SK-N-SH treated with all-trans-retinoic acid at 6 μM for 48 hours (cell line): ENCODE measurements at regions not wholly inside any gene's neighbourhood (a gene's known extent, or its start where the extent isn't known, plus 50 kb on each side); places are given as distances from the start of the nearest gene placed in this dataset.

Source experiments
- ATAC-seq: fragments of 200-7000 bp; cut with Tn5 transposase; 3 replicates; pipeline ENCODE4 v1.9.1; 2020; ENCODE audit warnings: mild to moderate bottlenecking, moderate library complexity
- ARNTL ChIP-seq: fragments of 450-650 bp; formaldehyde crosslinking; IDR thresholded peaks from 2 replicates; pipeline ENCODE4 v1.5.0; 2020; ENCODE audit warnings: low read depth, mild to moderate bottlenecking, moderate library complexity, borderline replicate concordance
- BACH2 ChIP-seq: fragments of 250-450 bp; sonication (Bioruptor Pico); IDR thresholded peaks from 2 replicates; pipeline ENCODE4 v1.9.0; 2021; ENCODE audit warnings: mild to moderate bottlenecking, borderline replicate concordance
- CREB5 ChIP-seq: fragments of 250-450 bp; sonication (Bioruptor Pico); IDR thresholded peaks from 2 replicates; pipeline ENCODE4 v1.5.1; 2020; ENCODE audit warnings: low read depth, mild to moderate bottlenecking, moderate library complexity
- CSDC2 ChIP-seq: fragments of 250-450 bp; sonication (Bioruptor Pico); IDR thresholded peaks from 2 replicates; pipeline ENCODE4 v1.5.0; 2020; ENCODE audit warnings: mild to moderate bottlenecking, moderate library complexity
- CSRNP3 ChIP-seq: fragments of 250-450 bp; sonication (Bioruptor Pico); IDR thresholded peaks from 2 replicates; pipeline ENCODE4 v1.5.1; 2021; ENCODE audit warnings: mild to moderate bottlenecking, moderate library complexity
- ESRRG ChIP-seq: fragments of 250-450 bp; sonication (Bioruptor Pico); IDR thresholded peaks from 2 replicates; pipeline ENCODE4 v1.6.1; 2021; ENCODE audit warnings: mild to moderate bottlenecking
- GLIS3 ChIP-seq: fragments of 250-450 bp; sonication (Bioruptor Pico); IDR thresholded peaks from 2 replicates; pipeline ENCODE4 v1.5.0; 2020; ENCODE audit warnings: mild to moderate bottlenecking, moderate library complexity
- ISL1 ChIP-seq: fragments of 250-450 bp; sonication (Bioruptor Pico); IDR thresholded peaks from 2 replicates; pipeline ENCODE4 v2.1.2; 2022; ENCODE audit warnings: mild to moderate bottlenecking, moderate library complexity
- OSR1 ChIP-seq: fragments of 250-450 bp; sonication (Bioruptor Pico); IDR thresholded peaks from 2 replicates; pipeline ENCODE4 v1.8.0; 2022; ENCODE audit warnings: moderate library complexity, mild to moderate bottlenecking, inconsistent platforms
- PATZ1 ChIP-seq: fragments of 250-450 bp; sonication (Bioruptor Pico); IDR thresholded peaks from 2 replicates; pipeline ENCODE4 v1.8.0; 2020; ENCODE audit warnings: mild to moderate bottlenecking, moderate library complexity, borderline replicate concordance
- RARB ChIP-seq: fragments of 250-450 bp; sonication (Bioruptor Pico); IDR thresholded peaks from 2 replicates; pipeline ENCODE4 v1.8.0; 2021; ENCODE audit warnings: mild to moderate bottlenecking, moderate library complexity
- SNAI2 ChIP-seq: fragments of 250-450 bp; sonication (Bioruptor Pico); IDR thresholded peaks from 2 replicates; pipeline ENCODE4 v1.5.0; 2020; ENCODE audit warnings: mild to moderate bottlenecking, moderate library complexity
- TCF4 ChIP-seq: fragments of 250-450 bp; sonication (Bioruptor Pico); IDR thresholded peaks from 2 replicates; pipeline ENCODE4 v1.8.0; 2021; ENCODE audit warnings: mild to moderate bottlenecking, moderate library complexity, borderline replicate concordance
- TOX ChIP-seq: fragments of 250-450 bp; sonication (Bioruptor Pico); IDR thresholded peaks from 2 replicates; pipeline ENCODE4 v1.8.0; 2021; ENCODE audit warnings: mild to moderate bottlenecking, moderate library complexity, borderline replicate concordance
- ZC3H10 ChIP-seq: fragments of 250-450 bp; sonication (Bioruptor Pico); IDR thresholded peaks from 2 replicates; pipeline ENCODE4 v1.5.1; 2021; ENCODE audit warnings: mild to moderate bottlenecking, moderate library complexity
- ZFP30 ChIP-seq: fragments of 450-650 bp; formaldehyde crosslinking; IDR thresholded peaks from 2 replicates; pipeline ENCODE4 v1.5.0; 2022; ENCODE audit warnings: mild to moderate bottlenecking, moderate library complexity
- ZNF8 ChIP-seq: fragments of 450-650 bp; formaldehyde crosslinking; IDR thresholded peaks from 2 replicates; pipeline ENCODE4 v1.5.0; 2020; ENCODE audit warnings: mild to moderate bottlenecking, moderate library complexity
- TF ChIP-seq, protein P1 (sequence below): fragments of 250-450 bp; sonication (Bioruptor Pico); IDR thresholded peaks from 2 replicates; pipeline ENCODE4 v1.8.0; 2021; ENCODE audit warnings: low read depth, mild to moderate bottlenecking, moderate library complexity, borderline replicate concordance
- TF ChIP-seq, protein P2 (sequence below): fragments of 250-450 bp; sonication (Bioruptor Pico); IDR thresholded peaks from 2 replicates; pipeline ENCODE4 v1.5.0; 2020; ENCODE audit warnings: mild to moderate bottlenecking, moderate library complexity

- no peak for TF ChIP-seq ZNF8 (CRISPR knock-in tag)
- no peak for TF ChIP-seq CSRNP3
- TF ChIP-seq, all 23 proteins: peak for 0
- no peak for ATAC-seq
Measured at GRCh38 chr3:110381992-110382391, 689.6 kb upstream of the NECTIN3 start.

DNA sequence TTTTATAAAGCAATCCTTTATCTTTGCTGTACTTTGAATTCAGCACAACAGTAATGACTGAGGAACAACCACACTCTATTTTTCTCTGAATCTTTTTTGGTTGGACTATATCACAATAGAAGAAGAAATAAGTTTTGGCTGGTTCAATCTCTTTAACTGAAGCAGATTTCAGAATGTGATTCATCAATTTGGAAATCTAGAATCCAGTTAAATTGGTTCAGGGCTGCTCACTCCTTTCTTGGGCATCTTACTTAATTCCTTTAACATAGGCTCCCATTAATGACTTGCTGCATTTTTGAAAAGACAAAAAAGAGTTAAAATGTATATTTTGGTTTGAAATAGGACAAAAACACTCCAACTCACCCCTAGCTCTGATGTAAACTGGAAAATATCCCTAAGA, 688.3 kb upstream of the NECTIN3 start:
- TF ChIP-seq BACH2 (CRISPR knock-in tag) (no peak), CSDC2 (no peak), OSR1 (CRISPR knock-in tag) (no peak), ARNTL (CRISPR knock-in tag) (no peak), CREB5 (no peak), ZNF8 (CRISPR knock-in tag) (no peak), PATZ1 (no peak)
- TF ChIP-seq, all 23 proteins: peak for 0
- ATAC-seq, result no peak

DNA sequence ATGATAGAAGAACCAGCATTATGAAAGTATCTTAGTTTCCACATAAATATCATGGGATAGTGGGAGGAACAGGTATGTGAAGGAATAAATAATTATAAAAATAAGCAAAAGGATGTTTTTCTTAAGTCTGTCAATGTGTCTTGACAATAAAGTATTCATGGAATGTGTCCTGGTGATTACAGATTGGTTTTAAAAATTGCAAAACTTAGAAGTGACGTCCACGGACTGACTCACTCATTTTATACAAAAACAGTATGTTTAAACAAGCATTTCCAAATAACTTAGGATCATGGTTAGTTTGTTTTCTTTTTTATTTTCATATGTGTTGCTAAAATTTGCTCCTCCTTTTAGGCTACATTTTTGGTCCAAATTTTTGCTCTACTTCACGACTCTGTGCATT, 687.0 kb upstream of the NECTIN3 start:
- ATAC-seq, result no peak
- no peak for TF ChIP-seq ZFP30 (CRISPR knock-in tag)
- no peak for TF ChIP-seq GLIS3 (CRISPR knock-in tag)
- TF ChIP-seq OSR1 (CRISPR knock-in tag), result no peak
- TF ChIP-seq ISL1 (CRISPR knock-in tag), result no peak
- TF ChIP-seq ARNTL (CRISPR knock-in tag), result no peak
- TF ChIP-seq CREB5, result no peak
- TF ChIP-seq ZC3H10 (CRISPR knock-in tag), result no peak
- no peak for TF ChIP-seq ESRRG (CRISPR knock-in tag)
- no peak for TF ChIP-seq PATZ1
- TF ChIP-seq, protein P1, sequence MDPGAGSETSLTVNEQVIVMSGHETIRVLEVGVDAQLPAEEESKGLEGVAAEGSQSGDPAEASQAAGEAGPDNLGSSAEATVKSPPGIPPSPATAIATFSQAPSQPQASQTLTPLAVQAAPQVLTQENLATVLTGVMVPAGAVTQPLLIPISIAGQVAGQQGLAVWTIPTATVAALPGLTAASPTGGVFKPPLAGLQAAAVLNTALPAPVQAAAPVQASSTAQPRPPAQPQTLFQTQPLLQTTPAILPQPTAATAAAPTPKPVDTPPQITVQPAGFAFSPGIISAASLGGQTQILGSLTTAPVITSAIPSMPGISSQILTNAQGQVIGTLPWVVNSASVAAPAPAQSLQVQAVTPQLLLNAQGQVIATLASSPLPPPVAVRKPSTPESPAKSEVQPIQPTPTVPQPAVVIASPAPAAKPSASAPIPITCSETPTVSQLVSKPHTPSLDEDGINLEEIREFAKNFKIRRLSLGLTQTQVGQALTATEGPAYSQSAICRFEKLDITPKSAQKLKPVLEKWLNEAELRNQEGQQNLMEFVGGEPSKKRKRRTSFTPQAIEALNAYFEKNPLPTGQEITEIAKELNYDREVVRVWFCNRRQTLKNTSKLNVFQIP (CRISPR knock-in tag), result no peak
- no peak for TF ChIP-seq RARB (CRISPR knock-in tag)
- no peak for TF ChIP-seq TCF4 (CRISPR knock-in tag)
- no peak for TF ChIP-seq CSDC2
- TF ChIP-seq, all 23 proteins: peak for 0

DNA sequence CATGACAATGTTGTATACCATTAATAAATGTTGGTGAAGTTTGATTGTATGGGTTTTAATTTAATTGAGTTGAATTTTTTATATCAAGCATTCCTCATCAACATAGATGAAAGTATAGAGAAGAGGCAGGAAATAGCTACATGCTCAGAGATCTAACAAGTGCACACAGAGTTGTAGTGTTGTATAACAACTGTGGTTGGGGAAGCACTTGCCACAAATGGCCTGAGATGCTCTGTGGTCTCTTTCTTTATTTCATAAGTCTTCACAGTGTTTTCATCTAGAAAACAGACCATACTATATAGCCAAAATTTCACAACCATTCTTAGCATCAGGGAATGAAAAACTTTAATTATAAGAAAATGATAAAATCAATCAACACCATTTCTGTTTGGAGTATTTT, 682.6 kb upstream of the NECTIN3 start:
- no peak for ATAC-seq
- TF ChIP-seq CREB5 (no peak), TOX (no peak), TCF4 (CRISPR knock-in tag) (no peak), ISL1 (CRISPR knock-in tag) (no peak), ESRRG (CRISPR knock-in tag) (no peak), SNAI2 (CRISPR knock-in tag) (no peak), CSDC2 (no peak), ZC3H10 (CRISPR knock-in tag) (no peak), ZNF8 (CRISPR knock-in tag) (no peak)
- TF ChIP-seq, protein P2, sequence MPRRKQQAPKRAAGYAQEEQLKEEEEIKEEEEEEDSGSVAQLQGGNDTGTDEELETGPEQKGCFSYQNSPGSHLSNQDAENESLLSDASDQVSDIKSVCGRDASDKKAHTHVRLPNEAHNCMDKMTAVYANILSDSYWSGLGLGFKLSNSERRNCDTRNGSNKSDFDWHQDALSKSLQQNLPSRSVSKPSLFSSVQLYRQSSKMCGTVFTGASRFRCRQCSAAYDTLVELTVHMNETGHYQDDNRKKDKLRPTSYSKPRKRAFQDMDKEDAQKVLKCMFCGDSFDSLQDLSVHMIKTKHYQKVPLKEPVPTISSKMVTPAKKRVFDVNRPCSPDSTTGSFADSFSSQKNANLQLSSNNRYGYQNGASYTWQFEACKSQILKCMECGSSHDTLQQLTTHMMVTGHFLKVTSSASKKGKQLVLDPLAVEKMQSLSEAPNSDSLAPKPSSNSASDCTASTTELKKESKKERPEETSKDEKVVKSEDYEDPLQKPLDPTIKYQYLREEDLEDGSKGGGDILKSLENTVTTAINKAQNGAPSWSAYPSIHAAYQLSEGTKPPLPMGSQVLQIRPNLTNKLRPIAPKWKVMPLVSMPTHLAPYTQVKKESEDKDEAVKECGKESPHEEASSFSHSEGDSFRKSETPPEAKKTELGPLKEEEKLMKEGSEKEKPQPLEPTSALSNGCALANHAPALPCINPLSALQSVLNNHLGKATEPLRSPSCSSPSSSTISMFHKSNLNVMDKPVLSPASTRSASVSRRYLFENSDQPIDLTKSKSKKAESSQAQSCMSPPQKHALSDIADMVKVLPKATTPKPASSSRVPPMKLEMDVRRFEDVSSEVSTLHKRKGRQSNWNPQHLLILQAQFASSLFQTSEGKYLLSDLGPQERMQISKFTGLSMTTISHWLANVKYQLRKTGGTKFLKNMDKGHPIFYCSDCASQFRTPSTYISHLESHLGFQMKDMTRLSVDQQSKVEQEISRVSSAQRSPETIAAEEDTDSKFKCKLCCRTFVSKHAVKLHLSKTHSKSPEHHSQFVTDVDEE (CRISPR knock-in tag), result no peak
- TF ChIP-seq, protein P1 (CRISPR knock-in tag), result no peak
